ENCODE measurements at regions not wholly inside any gene's neighbourhood (a gene's known extent, or its start where the extent isn't known, plus 50 kb on each side); places are given as distances from the start of the nearest gene placed in this dataset.

GRCh38 chr5:106195679-106196474 lies 1474.9 kb downstream of the EFNA5 start:
- H3K4me2 ChIP-seq (ENCODE audit: low read length): no peak overlapping the region
- H3K27me3 ChIP-seq (ENCODE audit: control insufficient read depth, insufficient read depth, low read length): no peaks in the 10 kb centered on the region
- no peaks in the 10 kb centered on the region for H3K9me3 ChIP-seq (replicated peaks; ENCODE audit: low read length)
- H3K4me3 ChIP-seq (ENCODE audit: low read length): no peak overlapping the region
- no peaks in the 10 kb centered on the region for H3K36me3 ChIP-seq (ENCODE audit: insufficient read depth, low read length)
- H3K9ac ChIP-seq (ENCODE audit: low read depth, low read length): no peak overlapping the region
- no peaks in the 10 kb centered on the region for H3K4me1 ChIP-seq (ENCODE audit: control insufficient read depth, insufficient read depth, low read length)

GRCh38 chr5:106189121-106189809 lies 1481.5 kb downstream of the EFNA5 start:
- H3K9me3 ChIP-seq (replicated peaks; ENCODE audit: low read length): no peaks in the 10 kb centered on the region
- H3K4me2 ChIP-seq (ENCODE audit: low read length): no peak overlapping the region
- no peak overlapping the region for H3K9ac ChIP-seq (ENCODE audit: low read depth, low read length)
- no peak overlapping the region for H3K4me3 ChIP-seq (ENCODE audit: low read length)
- H3K36me3 ChIP-seq (ENCODE audit: insufficient read depth, low read length): no peaks in the 10 kb centered on the region
- no peaks in the 10 kb centered on the region for H3K27me3 ChIP-seq (ENCODE audit: control insufficient read depth, insufficient read depth, low read length)
- H3K4me1 ChIP-seq (ENCODE audit: control insufficient read depth, insufficient read depth, low read length): no peaks in the 10 kb centered on the region

GRCh38 chr5:106185661-106186081 lies 1485.1 kb downstream of the EFNA5 start:
- H3K4me1 ChIP-seq (ENCODE audit: control insufficient read depth, insufficient read depth, low read length): no peaks in the 10 kb centered on the region
- no peak overlapping the region for H3K4me3 ChIP-seq (ENCODE audit: low read length)
- no peak overlapping the region for H3K9ac ChIP-seq (ENCODE audit: low read depth, low read length)
- no peaks in the 10 kb centered on the region for H3K27me3 ChIP-seq (ENCODE audit: control insufficient read depth, insufficient read depth, low read length)
- H3K36me3 ChIP-seq (ENCODE audit: insufficient read depth, low read length): no peaks in the 10 kb centered on the region
- H3K9me3 ChIP-seq (replicated peaks; ENCODE audit: low read length): no peaks in the 10 kb centered on the region
- H3K4me2 ChIP-seq (ENCODE audit: low read length): no peak overlapping the region

- no peaks in the 10 kb centered on the region for H3K27me3 ChIP-seq (ENCODE audit: control insufficient read depth, insufficient read depth, low read length)
- H3K4me3 ChIP-seq (ENCODE audit: low read length): no peak overlapping the region
- peaks cover 6% of the 10 kb centered on the region for H3K4me1 ChIP-seq (ENCODE audit: control insufficient read depth, insufficient read depth, low read length)
- no peaks in the 10 kb centered on the region for H3K9me3 ChIP-seq (replicated peaks; ENCODE audit: low read length)
- H3K4me2 ChIP-seq (ENCODE audit: low read length): no peak overlapping the region
- no peaks in the 10 kb centered on the region for H3K36me3 ChIP-seq (ENCODE audit: insufficient read depth, low read length)
- no peak overlapping the region for H3K9ac ChIP-seq (ENCODE audit: low read depth, low read length)
These were observed 1495.8 kb downstream of the EFNA5 start for GRCh38 chr5:106174903-106175302.

- H3K27me3 ChIP-seq (ENCODE audit: control insufficient read depth, insufficient read depth, low read length): no peaks in the 10 kb centered on the region
- H3K9me3 ChIP-seq (replicated peaks; ENCODE audit: low read length): no peaks in the 10 kb centered on the region
- H3K36me3 ChIP-seq (ENCODE audit: insufficient read depth, low read length): no peaks in the 10 kb centered on the region
- no peak overlapping the region for H3K4me3 ChIP-seq (ENCODE audit: low read length)
- peaks cover 6% of the 10 kb centered on the region for H3K4me1 ChIP-seq (ENCODE audit: control insufficient read depth, insufficient read depth, low read length)
- H3K4me2 ChIP-seq (ENCODE audit: low read length): no peak overlapping the region
- H3K9ac ChIP-seq (ENCODE audit: low read depth, low read length): no peak overlapping the region
These were observed 1497.8 kb downstream of the EFNA5 start for GRCh38 chr5:106172681-106173532.

GRCh38 chr5:106171708-106172107 lies 1499.0 kb downstream of the EFNA5 start:
- Histone ChIP-seq H3K36me3 (ENCODE audit: insufficient read depth, low read length) (no peaks in the 10 kb centered on the region), H3K4me2 (ENCODE audit: low read length) (no peak overlapping the region), H3K9ac (ENCODE audit: low read depth, low read length) (no peak overlapping the region), H3K4me1 (ENCODE audit: control insufficient read depth, insufficient read depth, low read length) (peaks cover 6% of the 10 kb centered on the region), H3K27me3 (ENCODE audit: control insufficient read depth, insufficient read depth, low read length) (no peaks in the 10 kb centered on the region), H3K9me3 (replicated peaks; ENCODE audit: low read length) (no peaks in the 10 kb centered on the region), H3K4me3 (ENCODE audit: low read length) (no peak overlapping the region)

GRCh38 chr5:106171132-106171531 lies 1499.6 kb downstream of the EFNA5 start:
- Histone ChIP-seq H3K4me3 (ENCODE audit: low read length) (no peak overlapping the region), H3K4me1 (ENCODE audit: control insufficient read depth, insufficient read depth, low read length) (peaks cover 6% of the 10 kb centered on the region), H3K36me3 (ENCODE audit: insufficient read depth, low read length) (no peaks in the 10 kb centered on the region), H3K4me2 (ENCODE audit: low read length) (no peak overlapping the region), H3K9me3 (replicated peaks; ENCODE audit: low read length) (no peaks in the 10 kb centered on the region), H3K9ac (ENCODE audit: low read depth, low read length) (no peak overlapping the region), H3K27me3 (ENCODE audit: control insufficient read depth, insufficient read depth, low read length) (no peaks in the 10 kb centered on the region)

GRCh38 chr5:106167766-106168165 lies 1503.0 kb downstream of the EFNA5 start:
- H3K4me1 ChIP-seq (ENCODE audit: control insufficient read depth, insufficient read depth, low read length): peaks cover 6% of the 10 kb centered on the region
- no peak overlapping the region for H3K4me3 ChIP-seq (ENCODE audit: low read length)
- no peaks in the 10 kb centered on the region for H3K9me3 ChIP-seq (replicated peaks; ENCODE audit: low read length)
- H3K27me3 ChIP-seq (ENCODE audit: control insufficient read depth, insufficient read depth, low read length): no peaks in the 10 kb centered on the region
- no peaks in the 10 kb centered on the region for H3K36me3 ChIP-seq (ENCODE audit: insufficient read depth, low read length)
- no peak overlapping the region for H3K4me2 ChIP-seq (ENCODE audit: low read length)
- no peak overlapping the region for H3K9ac ChIP-seq (ENCODE audit: low read depth, low read length)

- Histone ChIP-seq H3K4me1 (ENCODE audit: control insufficient read depth, insufficient read depth, low read length) (no peaks in the 10 kb centered on the region), H3K27me3 (ENCODE audit: control insufficient read depth, insufficient read depth, low read length) (no peaks in the 10 kb centered on the region), H3K36me3 (ENCODE audit: insufficient read depth, low read length) (no peaks in the 10 kb centered on the region), H3K4me2 (ENCODE audit: low read length) (no peak overlapping the region), H3K4me3 (ENCODE audit: low read length) (no peak overlapping the region), H3K9me3 (replicated peaks; ENCODE audit: low read length) (no peaks in the 10 kb centered on the region), H3K9ac (ENCODE audit: low read depth, low read length) (no peak overlapping the region)
These were observed 1507.5 kb downstream of the EFNA5 start for GRCh38 chr5:106163233-106163632.

- no peaks in the 10 kb centered on the region for H3K36me3 ChIP-seq (ENCODE audit: insufficient read depth, low read length)
- no peaks in the 10 kb centered on the region for H3K27me3 ChIP-seq (ENCODE audit: control insufficient read depth, insufficient read depth, low read length)
- H3K4me3 ChIP-seq (ENCODE audit: low read length): no peak overlapping the region
- no peak overlapping the region for H3K9ac ChIP-seq (ENCODE audit: low read depth, low read length)
- no peaks in the 10 kb centered on the region for H3K4me1 ChIP-seq (ENCODE audit: control insufficient read depth, insufficient read depth, low read length)
- no peaks in the 10 kb centered on the region for H3K9me3 ChIP-seq (replicated peaks; ENCODE audit: low read length)
- no peak overlapping the region for H3K4me2 ChIP-seq (ENCODE audit: low read length)
These were observed 1511.1 kb downstream of the EFNA5 start for GRCh38 chr5:106159616-106160015.

- H3K4me2 ChIP-seq (ENCODE audit: low read length): no peak overlapping the region
- H3K9ac ChIP-seq (ENCODE audit: low read depth, low read length): no peak overlapping the region
These were observed 1516.4 kb downstream of the EFNA5 start for GRCh38 chr5:106154280-106154716.

More at GRCh38 chr5:106154280-106154716, 1516.4 kb downstream of the EFNA5 start:
- H3K9me3 ChIP-seq (replicated peaks; ENCODE audit: low read length): no peaks in the 10 kb centered on the region
- H3K36me3 ChIP-seq (ENCODE audit: insufficient read depth, low read length): no peaks in the 10 kb centered on the region
- H3K27me3 ChIP-seq (ENCODE audit: control insufficient read depth, insufficient read depth, low read length): no peaks in the 10 kb centered on the region
- H3K4me1 ChIP-seq (ENCODE audit: control insufficient read depth, insufficient read depth, low read length): no peaks in the 10 kb centered on the region
- H3K4me3 ChIP-seq (ENCODE audit: low read length): no peak overlapping the region

All from skeletal muscle satellite cell (primary cell).